B cell (primary cell): ENCODE measurements at regions not wholly inside any gene's neighbourhood (a gene's known extent, or its start where the extent isn't known, plus 50 kb on each side); places are given as distances from the start of the nearest gene placed in this dataset.

ENCODE experiments used
- ATAC-seq: fragments of 200-7000 bp; cut with Tn5 transposase; one replicate; pipeline ENCODE4 v1.10.0; 2021; ENCODE audit warnings: low read depth, mild to moderate bottlenecking, moderate number of reproducible peaks, moderate library complexity
- CTCF ChIA-PET: fragments of 350-600 bp; sonication (Branson Sonifier 250); formaldehyde crosslinking; loops from one replicate; lab custom pipeline; 2021; ENCODE audit warnings: antibody characterized with exemption, inconsistent platforms; lab: Charles Lee
- POLR2A ChIA-PET: fragments of 350-600 bp; sonication (Branson Sonifier 250); formaldehyde crosslinking; loops from one replicate; lab custom pipeline; 2021; ENCODE audit warnings: antibody characterized with exemption; lab: Charles Lee
- DNase-seq: peaks from one replicate; pipeline ENCODE4 v3.0.0; 2013
- H2AFZ ChIP-seq: 2 replicates; pipeline ENCODE4 v1.6.1; 2012; ENCODE audit warnings: mild to moderate bottlenecking, low read depth, low read length; ENCODE audit not compliant: insufficient read depth, poor library complexity, severe bottlenecking
- H3K27ac ChIP-seq, 2 donors: 1 replicate in 1 of 2; 2 replicates in 1 of 2; pipeline ENCODE4 v1.5.1; 2012 to 2013; ENCODE audit warnings: low read length in 2 of 2, mild to moderate bottlenecking in 2 of 2, moderate library complexity in 1 of 2
- H3K27me3 ChIP-seq, 4 experiments: fragments of 200-600 bp in 1 of 4; sonication (generic) in 1 of 4; replicated peaks in 1 of 4; 1 replicate in 2 of 4; 2 replicates in 2 of 4; pipeline versions ENCODE4 v1.6.1 to v1.7.0; 2013 to 2016; ENCODE audit warnings: low read length in 3 of 4, mild to moderate bottlenecking in 2 of 4, mixed read lengths in 1 of 4, moderate library complexity in 1 of 4; ENCODE audit not compliant: insufficient read depth in 4 of 4, control insufficient read depth in 3 of 4; ENCODE audit errors: control extremely low read depth in 1 of 4
- H3K36me3 ChIP-seq, 2 experiments: replicated peaks in 1 of 2; 1 replicate in 1 of 2; 2 replicates in 1 of 2; pipeline versions ENCODE4 v1.6.1 to v1.7.1; 2013; ENCODE audit warnings: low read length in 1 of 2; ENCODE audit not compliant: insufficient read depth in 2 of 2, control insufficient read depth in 1 of 2; ENCODE audit errors: control extremely low read depth in 1 of 2, extremely low read depth in 1 of 2
- H3K4me1 ChIP-seq, 2 donors: fragments of 200-600 bp in 1 of 2; sonication (generic) in 1 of 2; 1 replicate in 1 of 2; 2 replicates in 1 of 2; pipeline versions ENCODE4 v1.5.1 to v1.6.1; 2013 to 2017; ENCODE audit warnings: low read length in 2 of 2; ENCODE audit not compliant: control insufficient read depth in 2 of 2, insufficient read depth in 2 of 2
- H3K4me2 ChIP-seq: replicated peaks from 2 replicates; pipeline ENCODE3; 2012; ENCODE audit warnings: mild to moderate bottlenecking, low read depth, low read length; ENCODE audit not compliant: poor library complexity, severe bottlenecking
- H3K4me3 ChIP-seq, 5 experiments: fragments of 200-600 bp in 1 of 5; sonication (generic) in 1 of 5; 1 replicate in 3 of 5; 2 replicates in 2 of 5; pipeline versions ENCODE4 v1.5.1 to v1.7.0; 2011 to 2016; ENCODE audit warnings: low read length in 4 of 5, mild to moderate bottlenecking in 4 of 5, low read depth in 2 of 5, control low read depth in 1 of 5, moderate library complexity in 1 of 5; ENCODE audit not compliant: insufficient read depth in 1 of 5; ENCODE audit errors: control extremely low read depth in 1 of 5, extremely low read depth in 1 of 5
- H3K79me2 ChIP-seq: fragments of 200-600 bp; sonication (generic); one replicate; pipeline ENCODE4 v1.6.0; 2016; ENCODE audit warnings: low read length; ENCODE audit not compliant: control insufficient read depth, insufficient read depth
- H3K9ac ChIP-seq: fragments of 200-600 bp; sonication (generic); 2 replicates; pipeline ENCODE4 v1.6.1; 2017; ENCODE audit warnings: mild to moderate bottlenecking, low read length, moderate library complexity
- H3K9me3 ChIP-seq, 3 donors: one replicate each; pipeline versions ENCODE4 v1.6.1 to v1.7.1; 2013; ENCODE audit warnings: low read length in 2 of 3; ENCODE audit not compliant: control insufficient read depth in 2 of 3, insufficient read depth in 1 of 3; ENCODE audit errors: control extremely low read depth in 1 of 3
- H4K20me1 ChIP-seq: 2 replicates; pipeline ENCODE4 v1.6.0; 2012; ENCODE audit warnings: mild to moderate bottlenecking, low read length; ENCODE audit not compliant: insufficient read depth, control insufficient read depth, poor library complexity, severe bottlenecking
- H3K27ac Mint-ChIP-seq: one replicate; pipeline ENCODE4 v1.8.0; 2021; ENCODE audit warnings: mixed read lengths
- H3K27me3 Mint-ChIP-seq: one replicate; pipeline ENCODE4 v1.8.0; 2021; ENCODE audit warnings: mixed read lengths
- H3K4me1 Mint-ChIP-seq: one replicate; pipeline ENCODE4 v1.8.0; 2021; ENCODE audit warnings: mixed read lengths
- H3K4me3 Mint-ChIP-seq: one replicate; pipeline ENCODE4 v1.8.0; 2021; ENCODE audit warnings: mixed read lengths
- H3K9me3 Mint-ChIP-seq: one replicate; pipeline ENCODE4 v1.8.0; 2022; ENCODE audit warnings: mixed read lengths; ENCODE audit not compliant: insufficient read depth
- EZH2 ChIP-seq: IDR thresholded peaks from 2 replicates; pipeline ENCODE4 v1.6.1; 2012; ENCODE audit warnings: borderline replicate concordance, low read depth, mild to moderate bottlenecking, moderate library complexity, low read length; ENCODE audit not compliant: insufficient read depth, poor library complexity, severe bottlenecking
- WGBS: methylation state at CpG from one replicate; pipeline ENCODE4 v1.1.5; 2013; ENCODE audit warnings: missing lambda C conversion rate; ENCODE audit not compliant: insufficient coverage; 5-methylcytosine and 5-hydroxymethylcytosine counted together
- intact Hi-C: fragments of 100-400 bp; cut with micrococcal nuclease; formaldehyde crosslinking; loops from one replicate; pipeline ENCODE4 v1.10.0; 2022
- TF ChIP-seq, protein P1 (sequence below): fragments of 200-600 bp; IDR thresholded peaks from one replicate; pipeline ENCODE4 v1.8.0; 2022; ENCODE audit warnings: antibody characterized with exemption, mild to moderate bottlenecking

DNA sequence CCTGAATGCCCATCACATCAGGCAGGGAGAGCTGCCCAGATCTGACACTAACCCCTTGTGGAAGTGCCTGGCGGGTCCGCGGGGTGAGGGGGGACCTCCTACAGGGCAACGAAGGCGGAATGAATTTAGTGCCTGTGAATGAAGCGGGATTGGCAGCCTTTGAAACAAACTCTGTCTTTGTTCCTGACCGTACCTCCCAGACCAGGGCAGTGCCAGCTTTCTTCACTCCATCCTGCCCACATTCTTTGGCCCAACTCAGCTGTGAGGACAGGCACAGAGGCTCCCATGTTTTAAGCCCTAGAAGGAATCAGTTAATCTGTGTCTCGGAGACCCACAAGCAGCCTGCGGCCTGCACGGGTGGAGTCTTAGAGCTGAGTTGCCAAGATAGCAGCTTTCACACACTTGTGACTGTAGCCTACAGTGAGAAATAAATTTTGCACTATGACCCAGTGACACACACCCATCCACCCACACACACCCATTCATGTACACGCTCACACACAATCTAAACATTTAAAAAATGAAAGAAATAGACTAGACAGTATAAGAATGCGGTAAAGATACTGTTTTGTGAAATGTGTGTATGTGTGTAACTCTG, 60.1 kb upstream of the USP24 start:
- Histone ChIP-seq H3K4me2 (no peak overlapping the region), H3K4me1 (peaks cover 16 to 17% of the 10 kb centered on the region in 2 donors), H3K79me2 (peaks cover 2% of the 10 kb centered on the region), H2AFZ (no peak overlapping the region), H3K27me3 (no peaks in the 10 kb centered on the region), H3K27ac (no peak overlapping the region), H3K9ac (no peak overlapping the region), H3K36me3 (no peaks in the 10 kb centered on the region), H4K20me1 (no peaks in the 10 kb centered on the region), H3K4me3 (no peak overlapping the region), H3K9me3 (no peaks in the 10 kb centered on the region)
- POLR2A ChIA-PET: no interaction called here
- no peak for ATAC-seq
- 92% methylated on average over 9 of the region's 12 CpGs for WGBS
- no peaks in the 10 kb centered on the region for H3K27me3 Mint-ChIP-seq
- no peak for TF ChIP-seq EZH2
- TF ChIP-seq, protein P1, sequence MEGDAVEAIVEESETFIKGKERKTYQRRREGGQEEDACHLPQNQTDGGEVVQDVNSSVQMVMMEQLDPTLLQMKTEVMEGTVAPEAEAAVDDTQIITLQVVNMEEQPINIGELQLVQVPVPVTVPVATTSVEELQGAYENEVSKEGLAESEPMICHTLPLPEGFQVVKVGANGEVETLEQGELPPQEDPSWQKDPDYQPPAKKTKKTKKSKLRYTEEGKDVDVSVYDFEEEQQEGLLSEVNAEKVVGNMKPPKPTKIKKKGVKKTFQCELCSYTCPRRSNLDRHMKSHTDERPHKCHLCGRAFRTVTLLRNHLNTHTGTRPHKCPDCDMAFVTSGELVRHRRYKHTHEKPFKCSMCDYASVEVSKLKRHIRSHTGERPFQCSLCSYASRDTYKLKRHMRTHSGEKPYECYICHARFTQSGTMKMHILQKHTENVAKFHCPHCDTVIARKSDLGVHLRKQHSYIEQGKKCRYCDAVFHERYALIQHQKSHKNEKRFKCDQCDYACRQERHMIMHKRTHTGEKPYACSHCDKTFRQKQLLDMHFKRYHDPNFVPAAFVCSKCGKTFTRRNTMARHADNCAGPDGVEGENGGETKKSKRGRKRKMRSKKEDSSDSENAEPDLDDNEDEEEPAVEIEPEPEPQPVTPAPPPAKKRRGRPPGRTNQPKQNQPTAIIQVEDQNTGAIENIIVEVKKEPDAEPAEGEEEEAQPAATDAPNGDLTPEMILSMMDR: no peak
- no peak overlapping the region for H3K27ac Mint-ChIP-seq
- no peak overlapping the region for H3K4me3 Mint-ChIP-seq
- intact Hi-C loops: no loop called here
- peaks cover 22% of the 10 kb centered on the region for H3K4me1 Mint-ChIP-seq
- H3K9me3 Mint-ChIP-seq: no peaks in the 10 kb centered on the region
- CTCF ChIA-PET: interaction anchor here (0.7 to 6.8 kb wide), 4 partner anchors 64 to 135 kb away, joined by 3 to 130 read pairs (median 58); partner anchors contain the start of gene USP24
- DNase-seq: no peak

DNA sequence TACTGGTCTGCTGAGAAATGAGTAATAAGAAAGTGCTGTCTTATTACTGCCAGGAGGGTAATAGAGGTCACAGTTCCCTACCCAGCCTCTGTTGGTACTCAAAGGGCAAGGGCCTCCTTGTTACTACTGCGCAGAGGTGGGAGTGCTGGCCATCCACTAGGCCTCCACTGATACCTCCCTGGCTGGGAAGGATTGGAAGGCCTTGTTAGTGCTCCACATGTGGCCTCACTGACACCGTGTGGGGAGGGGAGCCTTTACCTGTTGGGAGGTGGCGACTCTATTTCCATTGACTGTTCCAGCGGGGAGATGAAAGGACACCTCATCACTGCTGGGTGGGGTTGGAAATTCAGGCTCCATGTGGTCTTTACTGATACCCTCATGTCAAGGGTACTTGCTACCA, 57.8 kb upstream of the USP24 start:
- CTCF ChIA-PET: no interaction called here

More for the DNA sequence above, 57.8 kb upstream of the USP24 start:
- no peak overlapping the region for H3K9ac ChIP-seq
- no peak overlapping the region for H3K27ac Mint-ChIP-seq
- H3K4me3 Mint-ChIP-seq: no peak overlapping the region
- H3K9me3 ChIP-seq: peaks cover 0 to 3% (median 0%) of the 10 kb centered on the region in 3 donors
- no peaks in the 10 kb centered on the region for H3K36me3 ChIP-seq
- intact Hi-C loops: no loop called here
- H2AFZ ChIP-seq: no peak overlapping the region
- H3K4me1 Mint-ChIP-seq: peaks cover 20% of the 10 kb centered on the region
- 83% methylated on average over 3 of the region's 4 CpGs for WGBS
- H3K27me3 Mint-ChIP-seq: no peaks in the 10 kb centered on the region
- POLR2A ChIA-PET: no interaction called here
- H3K79me2 ChIP-seq: peaks cover under 1% of the 10 kb centered on the region
- no peak overlapping the region for H3K4me2 ChIP-seq
- H3K9me3 Mint-ChIP-seq: peaks cover 3% of the 10 kb centered on the region
- H3K4me3 ChIP-seq: no peak overlapping the region
- H3K27me3 ChIP-seq: no peaks in the 10 kb centered on the region
- no peak overlapping the region for H3K27ac ChIP-seq
- TF ChIP-seq, protein P1: no peak
- no peak for TF ChIP-seq EZH2
- H3K4me1 ChIP-seq: peaks cover 15% of the 10 kb centered on the region in 2 donors
- no peak for DNase-seq
- H4K20me1 ChIP-seq: no peaks in the 10 kb centered on the region
- no peak for ATAC-seq
